ENCODE measurements at regions not wholly inside any gene's neighbourhood (a gene's known extent, or its start where the extent isn't known, plus 50 kb on each side); places are given as distances from the start of the nearest gene placed in this dataset.

- POLR2A ChIA-PET (ENCODE audit: low non-redundant PET), result no interaction called here
- H3K4me3 ChIP-seq (ENCODE audit: low read depth, low read length, poor library complexity, severe bottlenecking), result no peak overlapping the region
- DNase-seq (ENCODE audit: low spot score), result no peak
- no peaks in the 10 kb centered on the region for H3K9me3 ChIP-seq (ENCODE audit: low read depth, low read length, poor library complexity, severe bottlenecking)
- CTCF ChIA-PET, result no interaction called here
- H3K27me3 ChIP-seq (replicated peaks; ENCODE audit: insufficient read depth, low read depth, low read length, poor library complexity), result no peaks in the 10 kb centered on the region
- TF ChIP-seq EZH2 (IDR thresholded peaks at IDR 0.05; ENCODE audit: borderline replicate concordance, low read depth, low read length, poor library complexity, severe bottlenecking), result no peak
- TF ChIP-seq, protein P1, sequence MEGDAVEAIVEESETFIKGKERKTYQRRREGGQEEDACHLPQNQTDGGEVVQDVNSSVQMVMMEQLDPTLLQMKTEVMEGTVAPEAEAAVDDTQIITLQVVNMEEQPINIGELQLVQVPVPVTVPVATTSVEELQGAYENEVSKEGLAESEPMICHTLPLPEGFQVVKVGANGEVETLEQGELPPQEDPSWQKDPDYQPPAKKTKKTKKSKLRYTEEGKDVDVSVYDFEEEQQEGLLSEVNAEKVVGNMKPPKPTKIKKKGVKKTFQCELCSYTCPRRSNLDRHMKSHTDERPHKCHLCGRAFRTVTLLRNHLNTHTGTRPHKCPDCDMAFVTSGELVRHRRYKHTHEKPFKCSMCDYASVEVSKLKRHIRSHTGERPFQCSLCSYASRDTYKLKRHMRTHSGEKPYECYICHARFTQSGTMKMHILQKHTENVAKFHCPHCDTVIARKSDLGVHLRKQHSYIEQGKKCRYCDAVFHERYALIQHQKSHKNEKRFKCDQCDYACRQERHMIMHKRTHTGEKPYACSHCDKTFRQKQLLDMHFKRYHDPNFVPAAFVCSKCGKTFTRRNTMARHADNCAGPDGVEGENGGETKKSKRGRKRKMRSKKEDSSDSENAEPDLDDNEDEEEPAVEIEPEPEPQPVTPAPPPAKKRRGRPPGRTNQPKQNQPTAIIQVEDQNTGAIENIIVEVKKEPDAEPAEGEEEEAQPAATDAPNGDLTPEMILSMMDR (conservative IDR thresholded peaks at IDR 0.05; ENCODE audit: low read depth, low read length), result no peak
- BruUV-seq (replicated peaks), result no TSS peak
- H3K27ac ChIP-seq (ENCODE audit: low read depth, low read length, poor library complexity, severe bottlenecking), result no peak overlapping the region
- no peaks in the 10 kb centered on the region for H3K36me3 ChIP-seq (ENCODE audit: insufficient read depth, low read length, poor library complexity, severe bottlenecking)
- intact Hi-C loops (cut with micrococcal nuclease; ENCODE audit: unreplicated experiment), result loop anchor here (5.0 kb wide), 1 partner anchor 68 kb away; no protein-coding TSS in a partner anchor
- H3K4me1 ChIP-seq (ENCODE audit: insufficient read depth, low read length, poor library complexity, severe bottlenecking), result peaks cover 19% of the 10 kb centered on the region
These were observed 53.1 kb upstream of the ZFP64 start for GRCh38 chr20:52244702-52245101.

GRCh38 chr20:52242237-52243230, 51.0 kb upstream of the ZFP64 start:
- peaks cover 19% of the 10 kb centered on the region for H3K4me1 ChIP-seq (ENCODE audit: insufficient read depth, low read length, poor library complexity, severe bottlenecking)
- no peaks in the 10 kb centered on the region for H3K9me3 ChIP-seq (ENCODE audit: low read depth, low read length, poor library complexity, severe bottlenecking)
- H3K27ac ChIP-seq (ENCODE audit: low read depth, low read length, poor library complexity, severe bottlenecking), result peak overlapping the region; percentile 4
- H3K4me3 ChIP-seq (ENCODE audit: low read depth, low read length, poor library complexity, severe bottlenecking), result no peak overlapping the region
- DNase-seq (ENCODE audit: low spot score), result peak; percentile 68
- H3K36me3 ChIP-seq (ENCODE audit: insufficient read depth, low read length, poor library complexity, severe bottlenecking), result no peaks in the 10 kb centered on the region
- BruUV-seq (replicated peaks), result no TSS peak
- H3K27me3 ChIP-seq (replicated peaks; ENCODE audit: insufficient read depth, low read depth, low read length, poor library complexity), result no peaks in the 10 kb centered on the region
- POLR2A ChIA-PET (ENCODE audit: low non-redundant PET), result no interaction called here
- intact Hi-C loops (cut with micrococcal nuclease; ENCODE audit: unreplicated experiment), result loop anchor here (1.0 to 5.0 kb wide), 2 partner anchors 70 to 1305 kb away; no protein-coding TSS in a partner anchor
- CTCF ChIA-PET, result interaction anchor here (0.7 kb wide), 1 partner anchor 1075 kb away, joined by 4 read pairs; no protein-coding TSS in a partner anchor
- TF ChIP-seq EZH2 (IDR thresholded peaks at IDR 0.05; ENCODE audit: borderline replicate concordance, low read depth, low read length, poor library complexity, severe bottlenecking), result no peak
- TF ChIP-seq, protein P1 (conservative IDR thresholded peaks at IDR 0.05; ENCODE audit: low read depth, low read length), result peak; percentile 63
